GM19463 (cell line): ENCODE measurements at regions not wholly inside any gene's neighbourhood (a gene's known extent, or its start where the extent isn't known, plus 50 kb on each side); places are given as distances from the start of the nearest gene placed in this dataset.

Source experiments
- ATAC-seq: cut with Tn5 transposase; IDR thresholded peaks from one replicate; pipeline ENCODE4 v1.9.1; 2021; ENCODE audit warnings: mild to moderate bottlenecking, moderate library complexity; ENCODE audit not compliant: unreplicated experiment

DNA sequence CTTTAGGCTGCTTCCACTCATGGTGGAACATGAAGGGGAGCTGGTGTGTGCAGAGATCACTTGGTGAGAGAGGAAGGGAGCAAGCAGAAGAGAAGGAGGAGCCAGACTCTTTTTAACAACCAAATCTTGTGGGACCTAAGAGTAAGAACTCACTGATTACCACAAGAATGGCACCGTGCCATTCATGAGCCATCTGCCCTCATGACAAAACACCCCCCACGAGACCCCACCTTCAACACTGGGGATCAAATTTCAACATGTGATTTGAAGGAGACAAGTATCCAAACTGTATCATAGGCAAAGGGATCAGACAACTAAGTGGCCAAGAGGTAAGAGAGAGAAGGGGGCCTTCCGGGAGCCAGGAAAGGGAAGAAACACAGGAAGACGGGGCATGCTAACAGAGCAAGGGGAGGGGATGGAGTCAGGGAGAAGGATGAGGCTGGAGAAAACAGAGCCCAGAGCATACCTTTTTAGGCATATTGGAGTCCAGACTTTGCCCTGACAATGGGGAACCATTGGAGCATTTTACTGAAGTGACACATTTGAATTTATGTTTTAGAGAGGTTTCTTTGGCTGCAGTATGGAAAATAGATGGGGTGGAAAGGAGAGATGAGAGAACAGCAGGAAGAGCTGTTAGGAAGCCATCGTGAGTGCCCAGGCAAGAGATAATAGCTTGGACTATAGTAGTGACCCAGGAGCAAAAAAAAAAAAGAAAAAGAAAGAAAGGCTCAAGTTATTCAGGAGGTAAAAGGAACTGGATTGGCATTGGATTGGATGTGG, 204.4 kb upstream of the NUDT4 start:
- no peak for ATAC-seq

DNA sequence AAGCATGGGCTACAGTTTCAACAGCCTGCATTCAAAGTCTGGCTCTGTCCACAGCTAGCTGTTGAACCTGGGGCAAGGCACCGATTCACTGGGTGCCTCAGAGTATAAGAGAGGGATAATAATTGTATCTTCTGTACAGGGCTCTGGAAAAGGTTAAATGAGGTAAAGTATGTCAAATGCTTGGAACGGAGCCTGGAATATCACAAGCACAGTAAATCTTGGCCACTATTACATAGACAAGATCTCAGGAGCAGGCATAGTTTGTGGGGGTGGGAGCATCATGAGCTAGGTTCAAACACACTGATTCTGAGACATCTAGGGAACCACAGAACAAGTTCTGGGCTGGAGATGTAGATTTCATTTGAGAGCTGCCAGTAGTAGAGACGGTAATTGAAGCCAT, 203.7 kb upstream of the NUDT4 start:
- ATAC-seq, result no peak

DNA sequence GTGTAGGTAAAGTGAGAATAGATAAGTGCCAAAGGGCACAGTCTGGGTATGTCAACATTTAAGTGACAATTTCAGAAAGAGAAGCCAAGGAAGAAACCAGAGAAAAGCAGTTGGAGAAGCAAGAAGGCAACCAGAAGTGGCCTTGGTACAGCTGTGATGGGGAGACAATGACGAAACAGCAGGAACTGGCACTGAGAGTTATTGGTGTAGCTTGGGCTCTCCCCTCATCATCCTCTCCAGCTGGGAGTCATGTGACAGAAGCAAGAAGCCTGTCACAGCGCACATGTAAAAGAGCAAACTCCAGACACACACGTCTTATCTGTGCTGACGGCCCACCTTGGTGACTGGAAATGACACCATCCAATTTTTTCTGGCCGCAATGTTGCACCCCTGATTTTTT, 203.3 kb upstream of the NUDT4 start:
- no peak for ATAC-seq

DNA sequence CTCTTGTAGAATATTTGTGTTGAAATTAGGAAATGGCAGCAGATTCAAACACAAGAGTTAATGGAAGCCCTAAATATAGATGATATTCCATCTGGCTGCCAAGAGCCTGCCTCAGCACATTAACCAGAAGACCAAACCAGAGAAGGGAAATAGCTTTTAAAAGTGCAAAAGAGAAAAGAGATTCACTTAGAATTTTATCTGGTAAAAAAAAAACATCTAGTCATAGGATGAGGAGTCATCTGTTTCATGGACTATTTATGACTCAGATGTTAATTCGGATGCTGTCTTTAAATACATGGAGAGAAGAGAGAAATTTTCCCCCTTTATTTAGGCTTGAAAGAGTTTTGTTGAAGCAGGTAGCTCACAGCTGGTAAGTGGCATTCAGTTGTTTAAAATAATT, 201.6 kb upstream of the NUDT4 start:
- no peak for ATAC-seq

DNA sequence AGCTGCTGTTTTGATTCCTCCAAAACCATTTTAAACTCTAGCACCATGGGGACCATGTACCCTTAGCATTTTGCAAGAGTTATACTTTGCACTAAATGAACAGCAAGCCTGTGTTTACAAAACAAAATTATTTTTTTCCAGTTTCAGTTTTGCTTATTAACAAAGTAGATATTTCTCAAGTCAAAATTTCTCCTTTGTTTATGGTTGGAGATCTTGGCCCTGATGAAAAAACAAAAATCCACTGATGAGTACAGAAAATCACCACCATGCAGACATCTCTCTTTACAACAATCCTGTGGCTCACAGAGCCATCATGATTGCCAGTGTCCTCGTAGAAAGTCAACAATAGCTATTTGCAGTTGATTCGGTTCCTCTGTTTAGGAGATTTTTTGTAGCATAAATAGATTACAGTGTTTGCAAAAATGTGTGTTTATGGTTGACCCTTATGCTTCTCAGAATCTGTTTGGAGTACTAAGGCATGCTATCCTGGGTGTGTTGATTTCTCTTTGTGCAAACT, 201.1 kb upstream of the NUDT4 start:
- no peak for ATAC-seq

DNA sequence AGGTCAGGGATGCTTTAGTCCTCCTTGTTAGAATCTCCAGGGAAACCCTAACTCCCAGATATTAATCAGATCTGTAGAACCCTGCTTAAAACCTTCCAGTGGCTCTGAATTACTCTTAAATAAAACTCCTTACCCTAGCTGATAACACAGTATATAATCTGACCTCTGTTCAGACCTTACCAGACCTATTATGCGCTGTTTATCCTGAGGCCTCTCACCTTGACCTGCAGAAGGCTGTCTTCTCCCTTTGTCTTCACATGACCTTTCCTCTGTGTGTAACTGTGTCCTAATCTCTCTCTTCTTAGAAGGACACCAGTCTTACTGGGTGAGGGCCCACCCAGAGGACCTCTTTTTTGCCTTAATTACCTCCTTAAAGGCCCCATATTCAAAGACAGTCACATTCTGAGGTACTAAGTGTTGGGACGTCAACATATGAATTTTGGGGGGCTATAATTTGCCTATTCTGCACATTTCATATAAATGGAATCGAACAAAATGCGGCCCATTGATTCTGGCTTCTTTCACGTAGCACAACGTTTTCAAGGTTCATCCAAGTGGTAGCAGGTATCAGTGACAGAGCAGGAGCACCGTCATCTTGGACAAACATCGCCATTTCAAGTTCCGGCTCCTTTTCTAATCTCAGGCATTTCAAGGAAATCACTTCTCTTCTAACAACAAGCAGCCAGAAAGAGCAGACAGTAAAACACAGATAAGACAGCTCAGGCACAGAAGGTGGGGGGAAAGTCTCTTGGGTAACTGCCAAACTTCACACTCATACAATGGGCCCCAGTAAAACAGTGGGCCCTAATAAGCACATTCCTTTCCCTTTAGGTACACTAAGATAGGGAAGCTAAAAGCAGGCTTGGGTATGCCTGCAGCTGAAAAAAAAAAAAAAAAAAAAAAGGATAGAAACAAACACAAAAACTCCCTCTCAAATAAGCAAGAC, 200.2 kb upstream of the NUDT4 start:
- no peak for ATAC-seq

DNA sequence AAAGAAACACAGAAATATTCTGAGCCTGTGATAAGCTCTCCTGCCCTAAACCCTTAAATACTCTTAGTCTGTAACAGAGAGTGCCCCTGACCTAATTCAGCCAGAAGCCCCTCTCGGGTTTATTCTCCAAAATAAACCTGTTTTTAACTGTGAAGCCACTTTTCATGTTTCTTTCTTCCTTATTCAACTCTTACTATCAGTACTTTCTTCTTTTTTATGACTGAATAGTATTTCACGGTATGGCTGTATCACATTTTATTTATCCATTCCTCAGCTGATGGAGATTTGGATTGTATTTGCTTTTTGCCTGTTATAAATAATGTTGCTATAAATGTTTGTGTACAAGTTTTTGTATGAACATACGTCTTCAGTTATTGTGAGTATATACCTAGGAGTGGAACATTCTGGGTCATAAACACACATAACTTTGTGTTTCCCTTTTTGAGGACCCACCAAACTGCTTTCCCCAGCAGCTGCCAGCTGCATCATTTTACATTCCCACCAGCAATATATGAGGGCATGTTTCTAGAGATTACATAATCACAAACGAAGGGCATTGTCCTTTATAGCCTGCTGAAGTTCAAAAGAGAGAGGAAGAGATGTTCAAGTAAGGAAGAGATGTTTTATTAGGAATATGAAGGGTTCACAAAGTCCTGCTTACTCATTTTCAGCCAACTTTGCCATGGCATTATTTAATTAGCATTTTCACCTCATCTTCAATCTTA, 199.4 kb upstream of the NUDT4 start:
- no peak for ATAC-seq

DNA sequence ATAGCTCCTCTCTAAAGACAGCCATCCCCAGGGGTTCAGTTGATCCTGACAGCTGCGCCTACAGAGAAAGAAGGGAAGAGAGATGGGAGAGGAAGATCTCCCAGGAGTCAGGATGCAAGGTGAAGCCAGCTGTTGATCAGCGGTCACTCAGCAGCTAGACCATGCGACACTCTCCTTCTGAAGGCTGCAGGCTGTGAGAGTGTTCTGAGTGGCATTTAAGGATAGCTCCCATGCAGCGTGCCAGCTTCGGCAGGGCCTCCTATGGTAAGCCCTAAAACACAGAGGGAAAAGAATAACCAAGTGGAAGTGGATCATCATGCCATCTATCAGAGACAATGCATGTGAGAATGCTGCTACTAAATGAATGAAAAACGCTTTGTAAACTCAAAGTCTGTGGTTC, 197.9 kb upstream of the NUDT4 start:
- ATAC-seq, result no peak

DNA sequence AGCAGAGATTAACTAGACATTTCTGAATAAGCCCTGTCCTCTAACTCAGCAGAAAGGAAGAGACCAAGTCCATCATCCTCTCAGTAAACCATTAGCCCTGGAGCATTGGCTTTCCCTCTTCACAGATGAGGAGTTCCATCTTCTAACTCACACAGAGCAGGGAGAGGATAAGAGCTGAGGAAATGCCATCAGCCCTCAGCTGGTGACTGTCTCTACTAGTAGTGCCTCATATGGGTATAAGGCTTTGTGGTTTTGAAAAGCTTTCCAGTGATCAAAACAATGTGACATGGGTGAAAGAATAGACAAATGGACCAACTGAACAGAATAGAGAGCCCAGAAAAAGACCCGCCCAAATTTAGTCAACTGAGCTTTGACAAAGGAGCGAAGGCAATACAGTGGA, 197.2 kb upstream of the NUDT4 start:
- no peak for ATAC-seq

DNA sequence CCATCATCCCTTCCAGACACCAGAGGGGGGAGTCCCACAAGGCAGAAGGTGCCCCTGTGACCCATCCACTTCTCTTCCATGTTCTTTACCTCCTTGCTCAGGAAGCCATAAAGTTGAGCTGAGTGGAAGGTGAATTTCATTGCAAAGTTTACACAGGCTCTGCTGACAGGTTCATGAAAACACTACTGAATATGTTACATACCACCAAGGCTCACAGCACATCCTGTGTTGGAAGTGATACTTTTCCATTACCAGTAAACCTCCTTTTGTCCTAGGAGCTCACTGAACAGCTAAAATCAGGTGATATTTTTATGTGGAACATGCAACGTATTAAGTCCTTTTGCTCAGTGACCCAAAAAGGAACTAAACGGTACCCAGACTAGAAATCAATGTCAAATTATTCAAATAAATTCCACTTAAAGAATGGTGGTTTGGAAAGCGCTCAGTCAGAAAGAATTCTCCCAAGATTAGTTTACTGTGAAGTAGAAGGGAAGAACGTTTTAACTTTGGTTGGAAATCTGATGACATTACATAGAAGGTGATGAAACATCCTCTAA, 196.2 kb upstream of the NUDT4 start:
- ATAC-seq, result no peak

DNA sequence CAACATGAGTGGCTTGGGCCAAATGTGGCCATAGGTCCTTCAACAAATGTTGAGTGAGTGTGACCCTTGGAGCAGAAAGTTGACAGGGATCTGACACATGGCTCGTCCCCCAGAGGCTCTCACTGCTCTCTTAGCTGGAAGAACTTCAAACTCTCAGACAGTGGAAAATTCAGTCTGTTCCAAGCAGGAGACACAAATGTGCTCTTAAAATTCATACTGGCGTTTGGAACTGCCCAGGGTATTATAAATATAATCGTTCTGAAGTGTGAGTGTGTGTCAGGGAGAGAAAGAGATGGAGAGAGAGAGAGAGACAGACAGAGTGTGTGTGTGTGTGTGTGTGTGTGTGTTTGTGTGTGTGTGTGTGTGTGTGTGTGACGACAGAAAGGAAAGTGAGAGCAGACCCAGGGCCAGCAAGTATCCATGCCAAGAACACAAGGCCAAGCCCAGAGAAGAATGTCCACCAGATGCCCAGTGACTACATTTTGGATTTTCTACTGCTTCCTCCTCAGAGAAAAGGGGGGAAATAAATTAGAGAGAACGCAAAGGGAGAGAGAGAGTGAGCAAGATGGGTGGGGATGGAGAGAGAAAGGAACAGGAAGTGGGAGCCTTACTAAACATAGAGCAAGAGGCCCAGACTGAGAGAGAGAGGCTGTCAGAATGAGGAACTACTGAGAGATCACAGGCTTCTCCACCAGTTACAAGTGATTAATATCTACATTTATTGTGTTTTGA, 193.6 kb upstream of the NUDT4 start:
- peak; percentile 84 for ATAC-seq

DNA sequence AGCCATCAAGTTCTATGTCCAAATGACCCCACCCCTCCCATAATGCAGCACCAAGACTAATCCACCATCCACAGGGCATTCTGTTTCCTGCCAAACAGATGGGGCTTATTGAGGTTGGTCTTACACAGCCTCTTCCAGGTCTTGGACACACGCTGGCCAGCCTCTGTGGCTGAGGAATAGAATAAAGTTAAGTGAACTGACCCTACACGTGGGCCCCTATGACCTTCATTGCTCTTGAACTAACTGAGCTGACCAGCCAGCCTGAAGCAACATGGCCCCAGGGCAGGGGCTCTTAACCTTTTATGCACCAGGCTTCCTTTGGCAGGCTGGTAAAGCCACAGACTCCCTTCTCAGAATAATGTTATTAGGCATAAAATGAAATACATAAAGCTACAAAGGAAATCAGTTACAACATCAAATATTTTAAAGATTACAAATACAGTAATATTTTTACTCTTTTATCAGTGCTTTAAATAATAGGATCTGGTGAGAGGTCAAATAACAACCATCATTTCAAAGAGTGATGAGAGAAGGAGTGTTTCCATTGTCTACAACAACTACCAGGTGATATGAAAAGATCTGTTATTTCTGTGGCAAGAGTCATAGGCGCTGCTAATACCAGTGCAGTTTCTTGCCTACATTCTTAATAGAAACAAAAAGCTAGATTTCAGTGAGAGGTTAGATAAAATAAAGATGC, 192.9 kb upstream of the NUDT4 start:
- ATAC-seq, result no peak

DNA sequence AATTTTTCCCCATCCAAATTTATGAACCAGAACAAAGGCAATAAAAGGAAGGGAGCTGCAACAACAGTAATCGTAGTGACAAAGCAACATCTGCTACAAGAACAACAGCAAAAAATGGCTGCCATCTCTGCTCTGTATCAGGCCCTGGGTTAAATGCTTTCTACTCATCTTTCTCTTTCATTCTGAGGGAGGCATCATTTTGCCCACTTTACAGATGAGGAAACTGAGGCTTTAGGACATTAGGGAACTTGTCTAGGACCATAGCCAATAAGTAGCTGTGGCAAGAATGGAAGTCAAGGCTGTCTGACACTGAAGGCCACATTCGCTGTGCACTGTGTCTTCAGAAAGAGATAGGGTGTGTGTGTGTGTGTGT, 192.4 kb upstream of the NUDT4 start:
- ATAC-seq, result no peak

DNA sequence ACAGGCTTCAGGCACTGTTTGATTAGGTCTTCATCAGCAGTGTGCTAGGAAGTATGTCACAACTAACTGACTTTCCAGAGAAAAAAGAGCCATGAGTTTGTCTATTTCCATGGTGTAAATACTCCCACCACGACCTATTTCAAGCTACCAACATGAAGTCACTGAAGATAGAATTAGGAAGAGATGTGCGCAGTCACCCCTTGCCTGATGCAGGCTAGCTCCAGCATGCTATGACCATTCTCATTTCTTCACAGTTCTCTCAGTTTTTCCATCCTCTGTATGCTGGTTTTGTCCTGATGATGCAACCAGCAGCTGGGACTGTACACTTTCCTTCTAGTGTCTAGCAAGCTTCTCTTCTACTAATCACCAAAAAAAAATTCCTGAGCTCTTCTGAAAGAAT, 191.6 kb upstream of the NUDT4 start:
- no peak for ATAC-seq

DNA sequence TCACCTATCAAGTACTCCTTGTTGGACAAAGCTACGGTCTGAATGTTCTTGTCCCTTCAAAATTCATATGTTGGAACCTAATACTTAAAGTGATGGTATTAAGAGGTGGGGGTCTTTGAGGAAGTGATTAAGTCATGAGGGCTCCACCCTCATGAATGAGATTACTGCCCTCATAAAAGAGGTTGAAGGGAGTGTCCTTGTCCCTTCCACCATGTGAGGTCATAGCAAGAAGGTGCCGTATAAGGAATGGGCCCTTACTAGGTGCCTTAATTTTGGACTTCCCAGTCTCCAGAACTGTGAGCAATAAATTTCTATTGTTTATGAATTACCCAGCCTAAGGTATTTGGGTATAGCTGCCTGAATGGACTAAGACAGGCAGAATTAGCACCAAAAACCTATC, 191.1 kb upstream of the NUDT4 start:
- ATAC-seq, result no peak

DNA sequence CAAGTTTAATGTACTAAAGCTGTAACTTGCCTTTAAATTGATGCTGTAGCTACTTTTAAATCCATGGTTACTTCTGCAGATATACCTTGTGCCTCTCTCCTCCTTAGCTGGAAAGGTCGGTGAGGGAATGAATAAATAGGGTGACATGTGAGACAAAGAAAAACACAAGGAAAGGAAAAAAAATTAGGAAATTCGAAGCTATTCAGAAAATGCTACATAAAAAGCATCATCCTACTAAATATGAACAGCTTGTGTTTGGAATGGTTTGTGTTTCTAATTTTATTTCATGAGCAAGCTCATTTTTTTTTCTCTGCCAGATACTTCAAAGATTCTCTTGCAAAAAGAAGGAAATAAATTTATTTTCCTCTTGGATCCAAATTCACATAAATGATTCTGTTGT, 186.3 kb upstream of the NUDT4 start:
- no peak for ATAC-seq

DNA sequence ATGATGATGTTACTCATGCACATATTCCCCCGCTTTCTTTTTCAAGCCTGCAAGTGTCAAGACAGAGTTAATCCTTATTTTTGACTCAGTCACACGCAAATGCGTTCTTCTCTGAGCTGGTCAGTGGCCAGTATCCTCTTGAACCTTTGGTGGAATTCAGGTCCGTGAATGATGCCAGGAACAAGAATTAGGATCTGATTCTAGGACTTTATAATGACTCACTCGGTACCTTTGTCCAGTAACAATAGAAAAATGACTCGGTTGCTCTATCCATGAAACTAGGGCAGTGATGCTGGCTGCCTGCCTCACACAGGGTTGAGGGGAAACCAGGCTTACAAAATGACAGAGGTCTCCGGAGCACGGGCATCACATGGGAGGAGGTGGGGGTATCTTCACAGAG, 185.8 kb upstream of the NUDT4 start:
- ATAC-seq, result no peak

DNA sequence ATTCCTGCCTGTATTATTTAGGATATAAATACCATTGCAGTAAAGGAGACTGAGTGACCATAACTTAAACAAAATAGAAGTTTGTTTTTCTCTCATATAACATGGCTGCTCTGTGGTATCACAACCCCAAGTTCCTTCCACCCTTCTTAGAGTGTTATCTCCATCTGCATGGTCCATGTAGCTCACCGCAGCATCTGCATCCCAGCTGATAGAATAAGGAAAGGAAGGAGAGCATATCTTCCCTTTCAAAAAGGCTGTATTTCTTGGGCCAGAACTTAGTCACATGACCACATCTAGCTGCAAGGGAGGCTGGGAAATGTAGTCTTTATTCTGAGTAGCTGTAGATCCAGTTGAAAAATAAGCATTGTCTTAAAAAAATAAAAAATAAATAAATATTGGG, 184.8 kb upstream of the NUDT4 start:
- ATAC-seq, result no peak

DNA sequence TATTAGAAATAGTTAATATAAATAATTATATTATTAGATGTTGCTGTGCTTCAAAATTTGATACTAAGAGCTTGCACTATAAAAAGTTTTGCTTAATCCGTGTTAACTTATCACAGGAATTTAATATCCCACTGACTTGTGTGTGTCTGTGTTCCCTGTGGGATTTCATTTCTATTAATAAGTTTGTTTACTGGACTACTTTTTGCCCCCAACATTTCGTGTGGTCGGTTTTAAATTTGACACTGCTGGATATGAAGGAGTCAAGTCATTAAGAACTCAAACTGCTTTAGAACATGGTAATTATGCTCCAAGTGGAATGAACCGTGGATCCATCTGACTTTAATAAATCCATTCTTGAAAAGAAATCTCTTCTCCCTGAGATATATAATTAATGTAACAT, 182.2 kb upstream of the NUDT4 start:
- ATAC-seq, result no peak

DNA sequence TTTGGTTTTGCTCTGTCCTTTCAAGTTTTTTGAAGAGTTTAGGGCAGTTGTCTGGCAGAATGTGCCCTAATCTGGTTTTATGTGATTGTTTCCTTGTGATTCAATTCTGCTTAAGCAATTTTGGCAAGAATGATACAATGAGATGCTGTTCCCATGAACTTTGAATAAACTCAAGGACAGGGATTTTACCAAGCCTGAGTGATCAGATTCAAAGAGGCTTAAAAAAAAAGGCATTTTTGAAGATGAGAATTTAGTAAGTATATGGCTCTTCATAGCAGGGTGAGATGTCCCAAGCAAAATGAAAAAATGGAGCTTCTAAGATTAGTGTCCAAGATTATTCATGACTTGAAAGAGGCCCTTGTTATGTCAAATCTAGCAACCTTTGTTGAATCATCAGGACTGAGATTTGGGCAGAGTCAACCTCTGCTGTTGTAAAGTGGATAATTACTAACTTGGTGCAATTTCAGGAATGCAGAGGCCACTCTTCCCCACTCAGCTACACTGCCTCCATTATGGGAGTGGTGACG, 180.6 kb upstream of the NUDT4 start:
- ATAC-seq, result no peak
